ENCODE measurements at regions not wholly inside any gene's neighbourhood (a gene's known extent, or its start where the extent isn't known, plus 50 kb on each side); places are given as distances from the start of the nearest gene placed in this dataset.

DNA sequence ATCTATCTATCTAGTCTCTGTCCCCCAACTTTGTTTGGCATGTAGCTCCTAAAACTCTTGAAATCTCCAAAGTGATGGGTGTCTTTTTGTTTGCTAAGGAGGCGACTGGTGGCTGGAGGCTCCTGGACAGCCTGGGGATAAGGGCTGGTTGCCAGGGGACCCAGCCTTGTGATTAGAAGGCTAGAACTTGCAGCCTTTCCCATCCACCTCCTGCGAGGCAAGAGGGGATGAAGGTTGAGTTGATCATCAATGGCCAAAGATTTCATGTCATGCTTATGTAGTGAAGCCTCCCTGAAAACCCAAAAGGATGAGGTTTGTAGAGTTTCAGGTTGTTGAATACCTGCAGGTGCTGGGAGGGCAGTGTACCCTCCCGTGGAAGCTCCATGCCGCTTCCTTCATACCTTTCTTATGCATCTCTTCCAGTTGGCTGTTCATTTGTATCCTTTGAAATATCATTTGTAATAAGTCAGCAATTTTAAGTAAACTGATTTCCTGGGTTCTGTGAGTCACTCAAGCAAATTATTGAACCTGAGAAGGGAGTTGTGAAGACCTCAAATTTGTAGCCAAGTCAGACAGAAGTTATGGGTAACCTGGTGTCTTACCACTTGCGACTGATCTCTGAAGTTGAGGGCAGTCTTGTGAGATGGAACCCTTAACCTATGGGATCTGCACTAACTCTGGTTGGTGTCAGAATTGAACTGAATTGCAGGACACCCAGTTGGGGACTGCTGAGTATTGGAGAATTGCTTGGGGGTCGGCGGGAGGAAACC lies 202.4 kb downstream of the SEC14L1 start:
- DNase-seq = no peak

- DNase-seq = no peak
Observed at GRCh38 chr17:77344038-77344437, 203.3 kb downstream of the SEC14L1 start.

DNA sequence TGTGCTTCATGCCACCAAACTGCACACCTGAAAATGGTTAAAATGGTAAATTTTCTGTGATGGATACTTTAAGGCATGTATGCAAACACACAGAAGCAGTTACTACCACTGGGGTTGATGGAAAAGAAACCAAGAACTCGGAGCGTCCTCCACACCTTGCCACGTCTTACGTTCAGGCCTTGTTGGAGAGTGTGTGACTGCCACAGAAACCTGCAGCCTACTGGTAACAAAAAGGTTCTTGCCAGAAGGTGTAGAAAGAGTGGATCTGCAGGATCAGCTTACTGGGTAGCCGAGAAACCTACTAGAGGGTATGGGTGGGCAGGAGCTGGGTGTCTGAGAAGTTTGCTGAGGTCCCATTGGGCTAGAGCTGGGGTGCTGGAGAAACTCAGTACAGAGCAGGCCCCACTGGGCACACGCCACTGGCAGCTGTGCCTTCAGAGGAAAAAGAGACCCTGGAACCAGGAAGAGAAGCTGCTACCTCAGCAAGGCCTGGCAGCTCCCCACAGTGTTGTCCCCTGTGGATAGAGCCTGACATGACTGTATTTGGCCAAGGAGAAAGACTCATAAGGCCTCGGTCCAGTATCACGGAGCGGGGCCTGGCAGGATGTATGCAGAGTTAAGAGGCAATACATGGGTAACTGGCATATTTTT lies 204.6 kb downstream of the SEC14L1 start:
- DNase-seq = no peak

DNA sequence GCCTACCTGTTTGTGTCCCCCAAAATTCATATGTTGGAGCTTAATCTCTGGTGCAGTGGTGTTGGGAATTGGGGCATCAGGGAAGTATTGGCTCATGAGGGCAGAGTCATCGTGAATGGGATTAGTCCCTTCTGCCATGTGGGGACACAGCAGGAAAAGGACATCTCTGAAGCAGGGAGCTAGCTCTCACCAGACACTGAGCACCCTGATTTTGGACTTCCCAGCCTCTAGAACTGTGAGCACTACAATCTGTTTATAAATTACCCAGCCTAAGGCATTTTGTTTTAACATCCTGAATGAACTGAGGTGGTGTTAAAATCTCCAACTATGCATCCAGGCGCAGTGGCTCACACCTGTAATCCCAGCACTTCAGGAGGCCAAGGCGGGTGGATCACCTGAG lies 206.0 kb downstream of the SEC14L1 start:
- no peak for DNase-seq

GRCh38 chr17:77347544-77347943 lies 206.8 kb downstream of the SEC14L1 start:
- no peak for DNase-seq

DNA sequence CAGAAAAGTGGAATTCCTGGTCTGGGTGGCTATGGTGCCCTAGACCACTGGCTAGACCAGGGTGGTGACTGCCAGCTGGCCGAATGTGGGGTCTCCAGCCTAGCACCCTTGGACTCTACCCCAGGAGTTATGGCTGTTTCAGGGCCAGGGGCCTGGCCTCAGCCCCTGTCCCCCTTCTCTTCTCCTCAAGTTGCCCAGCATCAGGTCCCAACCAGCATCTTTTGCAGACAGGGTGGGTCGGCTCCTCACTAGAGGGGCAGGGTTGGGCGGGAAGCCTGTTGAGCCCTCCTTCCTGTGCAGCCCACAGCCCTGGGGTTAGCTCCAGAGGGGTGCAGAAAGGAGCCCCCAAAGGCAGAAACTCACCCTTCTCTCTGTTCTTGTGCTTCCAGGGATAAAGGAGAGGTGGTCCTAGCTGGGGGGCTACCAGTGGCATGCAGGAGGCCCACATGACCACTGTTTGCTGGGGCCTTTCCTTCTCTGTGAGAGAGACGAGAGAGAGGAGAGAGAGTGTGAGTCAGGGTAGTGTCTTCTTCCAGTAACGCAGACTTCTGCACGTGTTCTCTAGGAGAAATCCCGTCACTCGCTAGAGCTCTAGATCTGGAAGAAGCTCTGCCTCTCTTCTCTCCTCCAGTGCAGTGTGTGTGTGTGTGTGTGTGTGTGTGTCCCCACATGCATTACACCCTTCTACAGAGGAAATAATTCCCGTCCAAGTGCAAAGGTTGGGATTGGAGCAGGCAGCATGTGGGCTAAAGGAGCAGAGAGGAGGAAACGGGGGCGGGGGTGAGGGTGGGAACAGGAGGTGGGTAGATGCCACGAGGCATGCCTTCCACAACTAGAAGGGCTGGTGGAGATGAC lies 209.4 kb downstream of the SEC14L1 start:
- DNase-seq = no peak

DNA sequence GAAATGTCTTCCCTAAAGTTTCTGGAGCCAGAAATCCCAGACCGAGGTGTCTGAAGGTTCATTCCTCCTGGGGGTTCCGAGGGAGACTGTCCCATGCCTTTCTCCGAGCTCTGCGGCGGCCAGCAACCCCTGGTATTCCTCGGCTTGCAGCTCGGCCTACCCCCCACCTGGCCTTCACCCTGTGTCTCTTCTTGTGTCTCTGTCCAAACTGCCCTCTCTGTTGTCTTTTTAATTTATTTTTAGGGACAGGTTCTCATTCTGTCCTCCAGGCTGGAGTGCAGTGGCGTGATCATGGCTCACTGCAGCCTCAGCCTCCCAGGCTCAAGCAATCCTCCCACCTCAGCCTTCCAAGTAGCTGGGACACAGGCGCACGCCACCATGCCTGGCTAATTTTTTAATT lies 211.7 kb downstream of the SEC14L1 start:
- DNase-seq = no peak

DNA sequence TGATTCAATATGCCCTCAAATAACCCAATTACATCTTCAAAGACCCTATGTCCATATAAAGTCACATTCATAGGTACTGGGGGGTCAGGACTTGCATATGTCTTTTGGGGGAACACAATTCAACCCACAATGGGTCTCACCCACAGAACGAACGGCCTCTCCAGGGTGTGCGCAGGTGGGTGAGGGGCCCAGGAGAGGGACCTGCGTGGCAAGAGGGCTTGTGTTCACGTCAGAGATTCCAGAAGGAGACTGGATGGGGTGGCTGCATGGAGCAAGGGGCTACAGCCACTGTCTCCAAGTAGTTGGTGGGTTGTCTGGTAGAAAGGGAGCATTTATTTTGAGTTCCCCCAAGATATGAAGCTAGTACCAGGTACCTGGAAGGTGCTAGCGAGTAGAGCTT lies 212.2 kb downstream of the SEC14L1 start:
- no peak for DNase-seq

- DNase-seq = no peak
Observed at GRCh38 chr17:77353684-77354419, 213.1 kb downstream of the SEC14L1 start.

DNA sequence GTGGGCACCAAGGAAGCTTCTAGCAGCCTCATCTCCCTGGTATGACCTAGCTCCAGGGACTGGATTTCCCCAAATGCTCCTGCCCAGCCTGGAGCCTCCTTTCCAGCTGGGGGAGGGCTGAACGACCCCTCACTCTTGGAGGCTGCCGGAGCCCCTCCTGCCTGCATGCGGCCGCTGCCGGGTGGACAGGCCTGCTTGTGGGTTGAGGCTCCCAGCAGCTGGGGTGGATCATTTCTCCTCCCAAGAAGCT lies 213.6 kb downstream of the SEC14L1 start:
- no peak for DNase-seq

- peak in 1 of 2 experiments; percentile 23 for DNase-seq
Observed at GRCh38 chr17:77354670-77355455, 214.1 kb downstream of the SEC14L1 start.

DNA sequence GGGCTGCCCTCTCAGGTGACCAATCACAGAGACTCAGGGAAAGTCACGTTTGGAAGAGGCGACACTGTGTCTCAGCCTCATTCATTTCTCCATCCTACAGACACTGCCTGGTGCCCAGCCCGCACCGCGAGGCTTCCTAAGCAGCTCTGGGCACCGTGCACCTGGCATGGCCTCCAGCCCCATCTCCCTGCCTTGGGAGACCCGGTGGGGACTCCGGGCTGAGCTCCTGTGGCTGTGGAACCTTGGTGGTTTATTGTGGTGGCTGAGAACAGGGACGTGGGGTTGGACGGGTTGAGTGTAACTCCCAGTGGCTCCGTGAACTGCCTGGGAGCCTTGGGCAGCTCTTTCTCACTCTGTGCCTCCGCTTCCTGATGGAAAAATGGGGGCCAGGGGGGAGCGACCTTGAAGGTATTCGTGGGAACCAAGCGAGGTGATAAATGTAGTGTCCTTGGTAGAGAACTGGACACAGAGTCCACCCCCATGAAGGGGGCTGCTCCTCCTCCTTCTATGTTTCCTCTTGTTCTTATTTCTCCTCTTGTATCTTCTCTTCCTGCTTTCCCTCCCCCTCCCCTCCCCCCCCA lies 215.4 kb downstream of the SEC14L1 start:
- peak in 1 of 2 experiments; percentile 47 for DNase-seq

DNA sequence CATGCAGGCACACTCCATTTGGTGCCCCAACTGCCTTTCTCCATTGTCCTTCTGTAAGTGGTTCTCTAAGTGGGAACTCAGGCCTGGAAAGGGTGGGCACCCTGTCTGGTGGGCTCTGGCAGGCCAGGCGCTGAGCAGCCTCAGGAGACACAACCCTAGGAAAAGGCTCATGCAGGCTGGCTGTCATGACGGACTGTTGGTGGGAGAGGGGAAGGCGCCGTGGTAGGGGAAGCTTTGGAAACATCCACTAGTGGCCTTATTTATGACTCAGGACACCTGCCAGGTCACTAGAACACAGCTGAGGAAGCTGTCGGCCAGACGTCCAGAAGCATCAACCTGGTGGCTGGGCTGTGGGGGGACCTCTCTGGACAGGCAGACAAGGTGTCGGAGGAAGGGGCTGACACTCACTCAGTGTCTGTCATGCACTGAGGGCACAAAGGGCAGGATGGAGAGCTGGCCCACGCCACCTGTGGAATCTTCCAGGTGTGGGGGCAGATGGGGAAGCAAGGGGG lies 216.0 kb downstream of the SEC14L1 start:
- no peak for DNase-seq

DNA sequence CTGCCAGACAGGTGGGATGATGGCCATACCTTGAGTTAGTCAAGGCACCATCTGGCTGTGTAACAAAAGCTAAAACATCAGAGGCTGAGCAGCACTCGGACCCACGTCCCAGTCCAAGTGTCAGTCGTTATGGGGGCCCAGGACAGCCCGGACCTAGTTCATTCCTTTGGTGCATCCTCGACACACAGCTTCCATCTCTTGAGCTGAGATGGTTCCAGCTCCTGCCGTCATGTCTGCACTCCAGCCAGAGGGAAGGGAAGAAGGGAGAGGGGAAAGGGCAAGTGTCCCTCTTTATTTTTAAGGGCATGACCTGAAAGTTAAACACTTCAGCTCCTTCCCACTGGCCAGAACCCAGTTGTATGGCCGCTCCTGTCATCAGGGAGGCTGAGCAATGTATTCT lies 218.0 kb downstream of the SEC14L1 start:
- DNase-seq = no peak

- no peak for DNase-seq
Observed at GRCh38 chr17:77359236-77359635, 218.5 kb downstream of the SEC14L1 start.

- no peak for DNase-seq
Observed at GRCh38 chr17:77361986-77362620, 221.3 kb downstream of the SEC14L1 start.

DNA sequence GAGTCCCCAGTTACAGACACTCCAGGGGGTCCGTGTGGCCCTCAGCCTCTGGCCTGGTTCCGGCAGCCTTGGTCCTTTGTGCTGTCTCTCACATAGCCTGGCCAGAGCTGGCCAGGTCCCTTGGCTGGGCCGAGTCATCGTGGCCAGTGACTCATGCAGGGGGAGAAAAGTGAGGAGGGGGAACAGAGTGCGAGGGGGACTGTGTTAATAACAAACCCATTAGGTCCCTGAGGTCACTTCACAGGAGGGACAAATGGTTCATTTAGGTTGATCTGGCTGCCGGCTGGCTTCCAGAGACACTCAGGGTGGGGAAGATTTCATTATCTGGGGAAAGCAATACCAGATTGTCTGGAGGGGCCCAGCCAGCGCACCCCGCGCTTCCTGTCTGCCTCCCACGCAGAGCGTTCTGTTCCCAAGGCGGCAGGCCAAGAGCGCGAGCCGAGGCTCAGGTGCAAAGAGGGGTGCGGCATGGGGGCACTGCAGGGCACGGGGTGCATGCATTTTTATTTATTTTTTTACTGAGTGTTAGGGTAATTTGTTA lies 223.1 kb downstream of the SEC14L1 start:
- DNase-seq = no peak

DNA sequence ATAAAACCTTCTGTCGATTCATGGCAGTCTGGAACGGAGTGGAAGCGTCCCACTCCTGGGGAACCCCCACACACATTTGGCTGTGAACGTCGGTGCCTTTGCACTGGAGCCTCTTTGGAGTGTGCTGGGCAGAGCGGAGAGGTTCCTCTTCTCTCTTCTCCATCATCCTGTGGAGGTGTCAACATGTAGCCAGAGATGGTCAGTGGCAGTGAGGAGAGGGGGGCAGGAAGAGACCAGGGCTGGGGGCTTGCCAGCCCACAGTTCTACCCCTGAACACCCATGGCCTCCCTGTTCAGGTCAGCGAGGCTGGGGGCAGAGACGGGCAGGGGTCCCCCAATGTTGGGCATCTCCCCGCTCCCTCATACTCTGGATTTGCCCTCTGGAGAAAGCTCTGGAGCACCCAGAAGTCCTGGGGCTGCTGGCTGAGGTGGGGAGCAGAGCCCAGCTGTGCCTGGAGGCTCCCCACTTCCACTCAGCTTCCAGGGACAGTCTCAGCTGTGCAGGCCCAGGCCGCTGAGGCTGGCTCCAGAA lies 223.7 kb downstream of the SEC14L1 start:
- no peak for DNase-seq

DNA sequence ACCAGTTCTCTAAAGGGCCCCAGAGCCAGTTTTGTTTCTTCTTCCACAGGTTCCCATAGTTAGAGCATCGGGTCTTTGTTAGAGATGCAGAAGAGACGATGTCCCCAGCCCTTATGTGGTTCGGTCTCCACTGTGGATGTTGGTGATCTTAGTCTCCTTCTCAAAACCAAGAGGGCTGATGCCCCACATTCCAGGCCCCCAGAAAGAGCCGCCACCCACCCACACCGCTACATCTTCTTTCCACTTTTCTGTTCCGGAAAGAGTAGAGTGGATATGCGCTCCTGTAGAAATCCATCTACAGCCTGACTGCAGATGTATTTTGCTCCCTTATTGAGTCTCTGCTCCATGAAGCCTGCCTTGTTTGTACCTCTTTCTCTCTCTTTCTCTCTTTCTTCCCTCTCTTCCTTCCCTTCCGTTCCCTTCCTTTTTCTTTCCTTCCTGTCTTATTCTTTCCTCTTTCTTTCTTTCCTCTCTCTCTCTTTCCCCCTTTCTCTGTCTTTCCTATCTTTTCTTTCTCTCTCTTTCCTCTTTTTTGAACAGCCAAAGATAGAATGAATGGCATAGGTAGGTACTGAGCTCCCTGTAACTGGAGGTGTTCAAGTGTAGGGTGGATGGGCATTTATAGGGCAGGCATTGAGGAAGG lies 224.3 kb downstream of the SEC14L1 start:
- no peak for DNase-seq

- peak; percentile 40 to 70 for DNase-seq
Observed at GRCh38 chr17:77365584-77366186, 224.9 kb downstream of the SEC14L1 start.

Data from SW 1271 (cell line).